WTC11 (cell line): ENCODE measurements at regions not wholly inside any gene's neighbourhood (a gene's known extent, or its start where the extent isn't known, plus 50 kb on each side); places are given as distances from the start of the nearest gene placed in this dataset.

Experiments used
- ATAC-seq: fragments of 200-7000 bp; cut with Tn5 transposase; 2 replicates; pipeline ENCODE4 v1.10.0; 2021; ENCODE audit warnings: mild to moderate bottlenecking, moderate library complexity
- CTCF ChIA-PET: fragments of 300-600 bp; sonication (Branson Sonifier 250); formaldehyde crosslinking; loops from one replicate; lab custom pipeline; 2021; ENCODE audit warnings: antibody characterized with exemption; lab: Charles Lee
- POLR2A ChIA-PET: fragments of 350-600 bp; sonication (Branson Sonifier 250); formaldehyde crosslinking; loops from one replicate; lab custom pipeline; 2021; ENCODE audit warnings: antibody characterized with exemption; lab: Charles Lee
- DNase-seq: peaks from one replicate; pipeline ENCODE4 v3.0.0; 2021; ENCODE audit warnings: low spot score
- H3K27ac Mint-ChIP-seq: 2 replicates; pipeline ENCODE4 v1.8.0; 2021; ENCODE audit warnings: mixed read lengths
- H3K27me3 Mint-ChIP-seq: 2 replicates; pipeline ENCODE4 v1.8.0; 2021; ENCODE audit warnings: low read depth, mild to moderate bottlenecking, moderate library complexity, mixed read lengths
- H3K36me3 Mint-ChIP-seq: 2 replicates; pipeline ENCODE4 v1.8.0; 2021; ENCODE audit warnings: mixed read lengths
- H3K4me1 Mint-ChIP-seq: 2 replicates; pipeline ENCODE4 v1.8.0; 2022; ENCODE audit warnings: mixed read lengths
- H3K4me3 Mint-ChIP-seq: 2 replicates; pipeline ENCODE4 v1.8.0; 2021; ENCODE audit warnings: mild to moderate bottlenecking, moderate library complexity, mixed read lengths
- H3K9me3 Mint-ChIP-seq: 2 replicates; pipeline ENCODE4 v1.8.0; 2021; ENCODE audit warnings: mixed read lengths
- ATF2 ChIP-seq: sonication (generic); formaldehyde crosslinking; IDR thresholded peaks from 2 replicates; pipeline ENCODE4 v1.8.1; 2022; ENCODE audit warnings: low read depth, missing genetic modification reagents, borderline replicate concordance
- CREM ChIP-seq: sonication (generic); formaldehyde crosslinking; IDR thresholded peaks from 2 replicates; pipeline ENCODE4 v1.8.1; 2022; ENCODE audit warnings: mild to moderate bottlenecking, missing genetic modification reagents, moderate library complexity
- E2F5 ChIP-seq: sonication (generic); formaldehyde crosslinking; IDR thresholded peaks from 2 replicates; pipeline ENCODE4 v1.8.1; 2022; ENCODE audit warnings: mild to moderate bottlenecking, moderate library complexity, missing genetic modification reagents
- HMGXB4 ChIP-seq: sonication (generic); formaldehyde crosslinking; IDR thresholded peaks from 2 replicates; pipeline ENCODE4 v1.8.1; 2023; ENCODE audit warnings: mild to moderate bottlenecking, moderate library complexity, missing genetic modification reagents
- NFATC4 ChIP-seq: fragments of 250-450 bp; sonication (Bioruptor Pico); IDR thresholded peaks from 2 replicates; pipeline ENCODE4 v1.9.0; 2021; ENCODE audit warnings: mild to moderate bottlenecking
- NFYB ChIP-seq: sonication (generic); formaldehyde crosslinking; conservative IDR thresholded peaks from 2 replicates; pipeline ENCODE4 v1.8.0; 2022; ENCODE audit warnings: low read depth, missing genetic modification reagents
- NR1H2 ChIP-seq: sonication (generic); formaldehyde crosslinking; IDR thresholded peaks from 2 replicates; pipeline ENCODE4 v1.9.0; 2021; ENCODE audit warnings: mild to moderate bottlenecking, moderate library complexity, missing genetic modification reagents
- PRDM15 ChIP-seq: sonication (generic); formaldehyde crosslinking; IDR thresholded peaks from 2 replicates; pipeline ENCODE4 v1.8.0; 2022; ENCODE audit warnings: missing genetic modification reagents
- TEAD4 ChIP-seq: sonication (generic); formaldehyde crosslinking; IDR thresholded peaks from 2 replicates; pipeline ENCODE4 v1.8.0; 2022; ENCODE audit warnings: mild to moderate bottlenecking, missing genetic modification reagents
- ZNF232 ChIP-seq: sonication (generic); formaldehyde crosslinking; IDR thresholded peaks from 2 replicates; pipeline ENCODE4 v1.8.0; 2022; ENCODE audit warnings: mild to moderate bottlenecking, missing genetic modification reagents
- ZNF423 ChIP-seq: fragments of 250-450 bp; sonication (Bioruptor Pico); IDR thresholded peaks from 2 replicates; pipeline ENCODE4 v2.1.2; 2022; ENCODE audit warnings: mild to moderate bottlenecking, moderate library complexity
- TF ChIP-seq, protein P1 (sequence below): fragments of 250-450 bp; sonication (Bioruptor Pico); IDR thresholded peaks from 2 replicates; pipeline ENCODE4 v1.9.0; 2021; ENCODE audit warnings: mild to moderate bottlenecking
- TF ChIP-seq, protein P2 (sequence below): fragments of 250-450 bp; sonication (Bioruptor Pico); IDR thresholded peaks from 2 replicates; pipeline ENCODE4 v1.9.0; 2021; ENCODE audit warnings: mild to moderate bottlenecking
- TF ChIP-seq, protein P3 (sequence below): fragments of 200-600 bp; IDR thresholded peaks from 2 replicates; pipeline ENCODE4 v1.8.0; 2022; ENCODE audit warnings: antibody characterized with exemption
- TF ChIP-seq, protein P4 (sequence below): sonication (generic); formaldehyde crosslinking; IDR thresholded peaks from 2 replicates; pipeline ENCODE4 v1.8.0; 2023; ENCODE audit warnings: missing genetic modification reagents, mild to moderate bottlenecking, borderline replicate concordance

DNA sequence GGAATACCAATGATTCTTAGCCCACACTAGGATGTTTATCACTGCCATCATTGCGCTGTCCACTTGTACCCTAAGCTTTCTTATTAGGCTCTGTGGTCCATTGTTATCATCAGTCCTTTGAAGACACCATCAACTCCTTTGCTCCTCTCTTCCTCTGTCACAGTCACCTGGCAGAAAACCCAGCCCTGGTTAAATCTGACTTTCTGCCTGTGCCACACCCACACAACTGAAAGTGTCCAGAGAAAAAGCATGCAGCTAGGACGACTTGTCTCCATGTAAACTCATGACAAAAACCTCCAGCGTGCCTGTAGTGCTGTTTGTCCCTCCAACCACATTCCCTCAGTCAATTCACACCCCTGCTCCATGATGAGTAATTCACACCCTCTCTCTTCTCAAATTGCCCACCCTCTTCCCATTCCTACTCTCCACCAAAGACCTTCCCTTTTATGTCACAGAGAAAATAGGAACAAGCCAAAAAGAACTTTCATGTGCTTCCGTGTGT, 297.4 kb upstream of the MGAT5 start:
- Mint-ChIP-seq H3K27ac (no peak overlapping the region), H3K4me3 (no peak overlapping the region), H3K4me1 (0 out of 2 replicates have a peak, but pooled peaks cover 2% of the 10 kb centered on the region), H3K36me3 (no peaks in the 10 kb centered on the region), H3K27me3 (no peaks in the 10 kb centered on the region), H3K9me3 (no peaks in the 10 kb centered on the region; the same call in 1 of the 2 replicates)
- POLR2A ChIA-PET, result no interaction called here
- TF ChIP-seq HMGXB4 (CRISPR knock-in tag), result no peak
- no peak for TF ChIP-seq ATF2
- no peak for TF ChIP-seq ZNF232 (CRISPR knock-in tag)
- TF ChIP-seq E2F5 (CRISPR knock-in tag), result no peak
- TF ChIP-seq ZNF423 (CRISPR knock-in tag), result no peak
- ATAC-seq, result no peak
- no peak for DNase-seq
- CTCF ChIA-PET, result no interaction called here

GRCh38 chr2:133957724-133958480, 296.0 kb upstream of the MGAT5 start:
- POLR2A ChIA-PET, result no interaction called here
- no peak for ATAC-seq
- Mint-ChIP-seq H3K27ac (no peak overlapping the region), H3K27me3 (no peaks in the 10 kb centered on the region), H3K9me3 (no peaks in the 10 kb centered on the region; the same call in 1 of the 2 replicates), H3K4me1 (0 out of 2 replicates have a peak, but pooled peaks cover 2% of the 10 kb centered on the region), H3K4me3 (no peak overlapping the region), H3K36me3 (no peaks in the 10 kb centered on the region)
- CTCF ChIA-PET, result interaction anchor here (0.6 to 1.2 kb wide), 2 partner anchors 24 to 493 kb away, joined by 3 read pairs; no protein-coding TSS in a partner anchor
- no peak for DNase-seq
- TF ChIP-seq, protein P1, sequence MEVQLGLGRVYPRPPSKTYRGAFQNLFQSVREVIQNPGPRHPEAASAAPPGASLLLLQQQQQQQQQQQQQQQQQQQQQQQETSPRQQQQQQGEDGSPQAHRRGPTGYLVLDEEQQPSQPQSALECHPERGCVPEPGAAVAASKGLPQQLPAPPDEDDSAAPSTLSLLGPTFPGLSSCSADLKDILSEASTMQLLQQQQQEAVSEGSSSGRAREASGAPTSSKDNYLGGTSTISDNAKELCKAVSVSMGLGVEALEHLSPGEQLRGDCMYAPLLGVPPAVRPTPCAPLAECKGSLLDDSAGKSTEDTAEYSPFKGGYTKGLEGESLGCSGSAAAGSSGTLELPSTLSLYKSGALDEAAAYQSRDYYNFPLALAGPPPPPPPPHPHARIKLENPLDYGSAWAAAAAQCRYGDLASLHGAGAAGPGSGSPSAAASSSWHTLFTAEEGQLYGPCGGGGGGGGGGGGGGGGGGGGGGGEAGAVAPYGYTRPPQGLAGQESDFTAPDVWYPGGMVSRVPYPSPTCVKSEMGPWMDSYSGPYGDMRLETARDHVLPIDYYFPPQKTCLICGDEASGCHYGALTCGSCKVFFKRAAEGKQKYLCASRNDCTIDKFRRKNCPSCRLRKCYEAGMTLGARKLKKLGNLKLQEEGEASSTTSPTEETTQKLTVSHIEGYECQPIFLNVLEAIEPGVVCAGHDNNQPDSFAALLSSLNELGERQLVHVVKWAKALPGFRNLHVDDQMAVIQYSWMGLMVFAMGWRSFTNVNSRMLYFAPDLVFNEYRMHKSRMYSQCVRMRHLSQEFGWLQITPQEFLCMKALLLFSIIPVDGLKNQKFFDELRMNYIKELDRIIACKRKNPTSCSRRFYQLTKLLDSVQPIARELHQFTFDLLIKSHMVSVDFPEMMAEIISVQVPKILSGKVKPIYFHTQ (CRISPR knock-in tag), result no peak
- TF ChIP-seq CREM (CRISPR knock-in tag), result no peak
- no peak for TF ChIP-seq NR1H2 (CRISPR knock-in tag)
- TF ChIP-seq, protein P2, sequence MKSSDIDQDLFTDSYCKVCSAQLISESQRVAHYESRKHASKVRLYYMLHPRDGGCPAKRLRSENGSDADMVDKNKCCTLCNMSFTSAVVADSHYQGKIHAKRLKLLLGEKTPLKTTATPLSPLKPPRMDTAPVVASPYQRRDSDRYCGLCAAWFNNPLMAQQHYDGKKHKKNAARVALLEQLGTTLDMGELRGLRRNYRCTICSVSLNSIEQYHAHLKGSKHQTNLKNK (CRISPR knock-in tag), result no peak
- no peak for TF ChIP-seq NFYB (CRISPR knock-in tag)
- no peak for TF ChIP-seq PRDM15
- TF ChIP-seq NFATC4 (CRISPR knock-in tag), result no peak
- TF ChIP-seq, protein P3, sequence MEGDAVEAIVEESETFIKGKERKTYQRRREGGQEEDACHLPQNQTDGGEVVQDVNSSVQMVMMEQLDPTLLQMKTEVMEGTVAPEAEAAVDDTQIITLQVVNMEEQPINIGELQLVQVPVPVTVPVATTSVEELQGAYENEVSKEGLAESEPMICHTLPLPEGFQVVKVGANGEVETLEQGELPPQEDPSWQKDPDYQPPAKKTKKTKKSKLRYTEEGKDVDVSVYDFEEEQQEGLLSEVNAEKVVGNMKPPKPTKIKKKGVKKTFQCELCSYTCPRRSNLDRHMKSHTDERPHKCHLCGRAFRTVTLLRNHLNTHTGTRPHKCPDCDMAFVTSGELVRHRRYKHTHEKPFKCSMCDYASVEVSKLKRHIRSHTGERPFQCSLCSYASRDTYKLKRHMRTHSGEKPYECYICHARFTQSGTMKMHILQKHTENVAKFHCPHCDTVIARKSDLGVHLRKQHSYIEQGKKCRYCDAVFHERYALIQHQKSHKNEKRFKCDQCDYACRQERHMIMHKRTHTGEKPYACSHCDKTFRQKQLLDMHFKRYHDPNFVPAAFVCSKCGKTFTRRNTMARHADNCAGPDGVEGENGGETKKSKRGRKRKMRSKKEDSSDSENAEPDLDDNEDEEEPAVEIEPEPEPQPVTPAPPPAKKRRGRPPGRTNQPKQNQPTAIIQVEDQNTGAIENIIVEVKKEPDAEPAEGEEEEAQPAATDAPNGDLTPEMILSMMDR, result no peak
- TF ChIP-seq, protein P4, sequence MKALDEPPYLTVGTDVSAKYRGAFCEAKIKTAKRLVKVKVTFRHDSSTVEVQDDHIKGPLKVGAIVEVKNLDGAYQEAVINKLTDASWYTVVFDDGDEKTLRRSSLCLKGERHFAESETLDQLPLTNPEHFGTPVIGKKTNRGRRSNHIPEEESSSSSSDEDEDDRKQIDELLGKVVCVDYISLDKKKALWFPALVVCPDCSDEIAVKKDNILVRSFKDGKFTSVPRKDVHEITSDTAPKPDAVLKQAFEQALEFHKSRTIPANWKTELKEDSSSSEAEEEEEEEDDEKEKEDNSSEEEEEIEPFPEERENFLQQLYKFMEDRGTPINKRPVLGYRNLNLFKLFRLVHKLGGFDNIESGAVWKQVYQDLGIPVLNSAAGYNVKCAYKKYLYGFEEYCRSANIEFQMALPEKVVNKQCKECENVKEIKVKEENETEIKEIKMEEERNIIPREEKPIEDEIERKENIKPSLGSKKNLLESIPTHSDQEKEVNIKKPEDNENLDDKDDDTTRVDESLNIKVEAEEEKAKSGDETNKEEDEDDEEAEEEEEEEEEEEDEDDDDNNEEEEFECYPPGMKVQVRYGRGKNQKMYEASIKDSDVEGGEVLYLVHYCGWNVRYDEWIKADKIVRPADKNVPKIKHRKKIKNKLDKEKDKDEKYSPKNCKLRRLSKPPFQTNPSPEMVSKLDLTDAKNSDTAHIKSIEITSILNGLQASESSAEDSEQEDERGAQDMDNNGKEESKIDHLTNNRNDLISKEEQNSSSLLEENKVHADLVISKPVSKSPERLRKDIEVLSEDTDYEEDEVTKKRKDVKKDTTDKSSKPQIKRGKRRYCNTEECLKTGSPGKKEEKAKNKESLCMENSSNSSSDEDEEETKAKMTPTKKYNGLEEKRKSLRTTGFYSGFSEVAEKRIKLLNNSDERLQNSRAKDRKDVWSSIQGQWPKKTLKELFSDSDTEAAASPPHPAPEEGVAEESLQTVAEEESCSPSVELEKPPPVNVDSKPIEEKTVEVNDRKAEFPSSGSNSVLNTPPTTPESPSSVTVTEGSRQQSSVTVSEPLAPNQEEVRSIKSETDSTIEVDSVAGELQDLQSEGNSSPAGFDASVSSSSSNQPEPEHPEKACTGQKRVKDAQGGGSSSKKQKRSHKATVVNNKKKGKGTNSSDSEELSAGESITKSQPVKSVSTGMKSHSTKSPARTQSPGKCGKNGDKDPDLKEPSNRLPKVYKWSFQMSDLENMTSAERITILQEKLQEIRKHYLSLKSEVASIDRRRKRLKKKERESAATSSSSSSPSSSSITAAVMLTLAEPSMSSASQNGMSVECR (CRISPR knock-in tag), result no peak
- no peak for TF ChIP-seq TEAD4 (CRISPR knock-in tag)
